HEK293 (cell line): ENCODE measurements at regions not wholly inside any gene's neighbourhood (a gene's known extent, or its start where the extent isn't known, plus 50 kb on each side); places are given as distances from the start of the nearest gene placed in this dataset.

Experiments used
- YY1 ChIP-seq: fragments of 450-650 bp; formaldehyde crosslinking; IDR thresholded peaks from 2 replicates; pipeline ENCODE4 v1.5.1; 2018; ENCODE audit warnings: missing biosample characterization, missing genetic modification characterization
- ZNF510 ChIP-seq: fragments of 450-650 bp; formaldehyde crosslinking; IDR thresholded peaks from 2 replicates; pipeline ENCODE4 v1.5.1; 2018; ENCODE audit warnings: mild to moderate bottlenecking, missing genetic modification characterization, missing biosample characterization; ENCODE audit not compliant: insufficient replicate concordance
- ZNF624 ChIP-seq: fragments of 450-650 bp; formaldehyde crosslinking; IDR thresholded peaks from 2 replicates; pipeline ENCODE4 v1.5.1; 2017; ENCODE audit warnings: missing biosample characterization, missing genetic modification characterization
- ZNF707 ChIP-seq: fragments of 450-650 bp; formaldehyde crosslinking; IDR thresholded peaks from 2 replicates; pipeline ENCODE4 v1.5.1; 2016; ENCODE audit warnings: missing biosample characterization, missing genetic modification characterization
- TF ChIP-seq, protein P1 (sequence below): fragments of 450-650 bp; formaldehyde crosslinking; IDR thresholded peaks from 2 replicates; pipeline ENCODE4 v1.5.1; 2016; ENCODE audit warnings: missing biosample characterization, missing genetic modification characterization

DNA sequence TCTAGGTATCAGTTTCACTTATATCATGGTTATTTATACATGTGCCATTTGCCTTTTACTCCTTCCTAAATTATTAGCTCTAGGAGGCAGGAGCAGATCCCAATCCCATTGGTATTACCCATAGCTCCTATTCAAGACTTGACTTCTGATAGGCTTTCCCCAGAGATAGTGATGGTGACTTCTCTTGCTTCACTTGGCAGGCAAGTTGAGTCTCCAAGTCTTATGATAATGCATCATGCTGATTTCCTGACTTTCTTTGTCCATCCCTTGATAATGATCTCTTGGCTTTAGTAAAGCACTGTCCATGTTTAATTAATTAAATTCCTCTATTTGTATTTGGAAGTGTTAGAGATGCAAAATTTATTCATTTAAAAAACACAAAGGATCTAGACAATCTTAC, 253.5 kb upstream of the ADAMTS5 start:
- TF ChIP-seq, protein P1, sequence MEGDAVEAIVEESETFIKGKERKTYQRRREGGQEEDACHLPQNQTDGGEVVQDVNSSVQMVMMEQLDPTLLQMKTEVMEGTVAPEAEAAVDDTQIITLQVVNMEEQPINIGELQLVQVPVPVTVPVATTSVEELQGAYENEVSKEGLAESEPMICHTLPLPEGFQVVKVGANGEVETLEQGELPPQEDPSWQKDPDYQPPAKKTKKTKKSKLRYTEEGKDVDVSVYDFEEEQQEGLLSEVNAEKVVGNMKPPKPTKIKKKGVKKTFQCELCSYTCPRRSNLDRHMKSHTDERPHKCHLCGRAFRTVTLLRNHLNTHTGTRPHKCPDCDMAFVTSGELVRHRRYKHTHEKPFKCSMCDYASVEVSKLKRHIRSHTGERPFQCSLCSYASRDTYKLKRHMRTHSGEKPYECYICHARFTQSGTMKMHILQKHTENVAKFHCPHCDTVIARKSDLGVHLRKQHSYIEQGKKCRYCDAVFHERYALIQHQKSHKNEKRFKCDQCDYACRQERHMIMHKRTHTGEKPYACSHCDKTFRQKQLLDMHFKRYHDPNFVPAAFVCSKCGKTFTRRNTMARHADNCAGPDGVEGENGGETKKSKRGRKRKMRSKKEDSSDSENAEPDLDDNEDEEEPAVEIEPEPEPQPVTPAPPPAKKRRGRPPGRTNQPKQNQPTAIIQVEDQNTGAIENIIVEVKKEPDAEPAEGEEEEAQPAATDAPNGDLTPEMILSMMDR (tag by site-specific recombination), result no peak
- TF ChIP-seq YY1 (no peak), ZNF510 (tag by site-specific recombination) (no peak), ZNF707 (tag by site-specific recombination) (no peak), ZNF624 (no peak)
